Endothelial cell (in vitro differentiated cells): ENCODE measurements at regions not wholly inside any gene's neighbourhood (a gene's known extent, or its start where the extent isn't known, plus 50 kb on each side); places are given as distances from the start of the nearest gene placed in this dataset.
A peak's percentile ranks its signal among the peaks of the same experiment; 100 is the strongest.

Experiments used
- DNase-seq: peaks from one replicate; pipeline ENCODE4 v3.0.0; 2021; ENCODE audit warnings: low spot score
- H3K27ac Mint-ChIP-seq: one replicate; pipeline ENCODE4 v1.8.0; 2021; ENCODE audit warnings: mixed read lengths, inconsistent platforms; ENCODE audit not compliant: unreplicated experiment
- H3K27me3 Mint-ChIP-seq: one replicate; pipeline ENCODE4 v1.8.0; 2021; ENCODE audit warnings: mild to moderate bottlenecking, moderate library complexity, mixed read lengths, inconsistent platforms; ENCODE audit not compliant: unreplicated experiment
- H3K36me3 Mint-ChIP-seq: one replicate; pipeline ENCODE4 v1.8.0; 2021; ENCODE audit warnings: mild to moderate bottlenecking, low read depth, mixed read lengths, inconsistent platforms; ENCODE audit not compliant: unreplicated experiment
- H3K4me1 Mint-ChIP-seq: one replicate; pipeline ENCODE4 v1.8.0; 2021; ENCODE audit warnings: mild to moderate bottlenecking, mixed read lengths, inconsistent platforms; ENCODE audit not compliant: unreplicated experiment
- H3K4me3 Mint-ChIP-seq: one replicate; pipeline ENCODE4 v1.8.0; 2021; ENCODE audit warnings: mild to moderate bottlenecking, mixed read lengths, inconsistent platforms; ENCODE audit not compliant: unreplicated experiment
- H3K9me3 Mint-ChIP-seq: one replicate; pipeline ENCODE4 v1.8.0; 2021; ENCODE audit warnings: mixed read lengths, inconsistent platforms; ENCODE audit not compliant: unreplicated experiment
- TF ChIP-seq, protein P1 (sequence below): fragments of 200-600 bp; sonication (generic); IDR thresholded peaks from one replicate; pipeline ENCODE4 v1.5.0; 2021; ENCODE audit warnings: antibody characterized with exemption; ENCODE audit not compliant: unreplicated experiment

DNA sequence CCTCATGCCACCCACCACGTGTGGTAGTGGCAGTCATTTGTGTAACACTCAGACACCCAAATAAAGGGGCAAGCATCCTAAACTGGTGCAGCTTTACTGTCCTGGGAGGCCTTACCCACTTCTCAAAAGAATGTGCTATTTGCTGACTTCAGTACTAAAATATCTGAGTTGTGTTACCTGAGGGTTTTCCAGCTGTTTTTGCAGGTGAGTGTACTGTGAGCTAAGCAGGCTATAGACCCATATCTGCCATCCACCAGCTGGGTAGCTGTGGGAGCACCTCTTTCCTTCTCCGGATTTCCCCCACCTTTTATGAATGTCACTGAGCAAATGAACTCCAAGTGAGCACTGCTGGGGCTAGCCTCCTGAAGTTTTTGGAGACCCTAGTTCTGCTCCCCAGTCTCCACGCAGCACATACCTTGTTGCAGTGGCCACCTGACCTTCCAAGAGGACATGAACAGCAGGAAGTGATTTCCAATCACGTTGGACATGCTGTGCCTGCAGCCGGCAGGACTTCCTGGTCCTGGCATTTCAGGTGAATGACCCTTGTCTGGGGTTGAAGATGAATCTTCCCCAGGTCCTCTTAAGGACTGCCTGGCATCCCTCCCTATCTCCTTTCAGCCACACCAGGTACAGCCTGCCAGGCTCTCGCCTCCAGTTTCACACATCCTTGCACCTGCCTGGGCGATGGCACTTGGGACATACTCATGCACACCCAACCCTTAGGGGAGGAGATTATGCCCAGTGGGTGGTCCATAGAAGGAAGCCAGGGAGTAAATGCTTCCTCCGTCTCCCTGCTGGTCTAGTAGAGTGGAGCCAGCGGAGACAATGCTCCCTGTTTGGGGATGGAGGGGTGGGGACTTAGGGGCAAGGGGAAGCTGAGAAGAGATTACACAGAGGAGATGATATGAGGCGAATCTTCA, 109.5 kb upstream of the SPATA13 start:
- TF ChIP-seq, protein P1, sequence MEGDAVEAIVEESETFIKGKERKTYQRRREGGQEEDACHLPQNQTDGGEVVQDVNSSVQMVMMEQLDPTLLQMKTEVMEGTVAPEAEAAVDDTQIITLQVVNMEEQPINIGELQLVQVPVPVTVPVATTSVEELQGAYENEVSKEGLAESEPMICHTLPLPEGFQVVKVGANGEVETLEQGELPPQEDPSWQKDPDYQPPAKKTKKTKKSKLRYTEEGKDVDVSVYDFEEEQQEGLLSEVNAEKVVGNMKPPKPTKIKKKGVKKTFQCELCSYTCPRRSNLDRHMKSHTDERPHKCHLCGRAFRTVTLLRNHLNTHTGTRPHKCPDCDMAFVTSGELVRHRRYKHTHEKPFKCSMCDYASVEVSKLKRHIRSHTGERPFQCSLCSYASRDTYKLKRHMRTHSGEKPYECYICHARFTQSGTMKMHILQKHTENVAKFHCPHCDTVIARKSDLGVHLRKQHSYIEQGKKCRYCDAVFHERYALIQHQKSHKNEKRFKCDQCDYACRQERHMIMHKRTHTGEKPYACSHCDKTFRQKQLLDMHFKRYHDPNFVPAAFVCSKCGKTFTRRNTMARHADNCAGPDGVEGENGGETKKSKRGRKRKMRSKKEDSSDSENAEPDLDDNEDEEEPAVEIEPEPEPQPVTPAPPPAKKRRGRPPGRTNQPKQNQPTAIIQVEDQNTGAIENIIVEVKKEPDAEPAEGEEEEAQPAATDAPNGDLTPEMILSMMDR = no peak
- Mint-ChIP-seq H3K4me3 (no peak overlapping the region), H3K4me1 (peaks cover 3% of the 10 kb centered on the region), H3K27me3 (peaks cover 2% of the 10 kb centered on the region), H3K36me3 (peaks cover 3% of the 10 kb centered on the region), H3K9me3 (no peaks in the 10 kb centered on the region), H3K27ac (no peak overlapping the region)
- no peak for DNase-seq

DNA sequence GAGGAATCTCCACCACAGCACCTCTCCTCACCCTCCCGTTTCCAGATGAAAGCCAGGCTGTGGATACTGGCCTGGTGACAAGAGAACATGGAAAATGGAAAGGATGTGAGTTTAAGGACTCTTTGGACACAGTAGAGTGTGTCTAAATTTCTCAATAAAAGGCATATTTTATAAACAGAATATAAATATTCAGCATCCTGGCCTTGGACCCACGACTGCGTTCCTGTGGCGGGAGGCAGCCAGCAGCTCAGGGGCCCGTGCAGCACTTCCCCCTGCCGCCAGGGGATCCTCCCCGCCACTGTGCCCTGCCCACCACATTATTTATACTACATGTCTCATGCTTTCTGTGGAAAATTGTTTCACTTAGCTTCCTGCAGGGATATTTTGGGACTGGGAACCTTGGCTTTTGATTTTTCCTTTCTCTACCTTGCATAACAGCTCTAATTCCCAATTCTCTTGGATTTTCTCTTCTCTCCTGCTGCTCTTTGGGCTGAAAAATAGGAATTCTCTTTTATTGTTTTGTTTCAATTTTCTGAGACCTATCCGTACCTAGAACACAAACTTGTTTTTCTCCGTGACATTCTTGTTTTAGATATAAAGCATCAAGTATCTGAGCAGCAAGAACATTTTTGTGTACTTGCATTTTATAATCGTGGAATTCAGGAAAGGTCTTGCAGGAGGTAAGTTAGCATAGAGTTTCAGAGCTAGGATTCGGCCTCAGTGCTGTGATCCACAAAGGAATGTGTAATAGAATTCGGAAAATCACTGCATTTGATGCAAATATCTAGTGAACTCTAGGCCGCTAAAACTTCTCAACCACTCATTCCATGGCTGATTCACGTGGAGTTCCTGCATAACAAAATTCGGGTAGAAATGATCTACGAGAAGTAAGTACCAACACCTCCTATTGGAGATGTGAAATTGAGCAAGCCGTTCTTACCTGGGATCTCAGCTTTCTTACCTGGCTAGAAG, 107.7 kb upstream of the SPATA13 start:
- TF ChIP-seq, protein P1 = no peak
- Mint-ChIP-seq H3K4me3 (no peak overlapping the region), H3K4me1 (peaks cover 3% of the 10 kb centered on the region), H3K27me3 (no peaks in the 10 kb centered on the region), H3K27ac (no peak overlapping the region), H3K36me3 (no peaks in the 10 kb centered on the region), H3K9me3 (no peaks in the 10 kb centered on the region)
- no peak for DNase-seq

DNA sequence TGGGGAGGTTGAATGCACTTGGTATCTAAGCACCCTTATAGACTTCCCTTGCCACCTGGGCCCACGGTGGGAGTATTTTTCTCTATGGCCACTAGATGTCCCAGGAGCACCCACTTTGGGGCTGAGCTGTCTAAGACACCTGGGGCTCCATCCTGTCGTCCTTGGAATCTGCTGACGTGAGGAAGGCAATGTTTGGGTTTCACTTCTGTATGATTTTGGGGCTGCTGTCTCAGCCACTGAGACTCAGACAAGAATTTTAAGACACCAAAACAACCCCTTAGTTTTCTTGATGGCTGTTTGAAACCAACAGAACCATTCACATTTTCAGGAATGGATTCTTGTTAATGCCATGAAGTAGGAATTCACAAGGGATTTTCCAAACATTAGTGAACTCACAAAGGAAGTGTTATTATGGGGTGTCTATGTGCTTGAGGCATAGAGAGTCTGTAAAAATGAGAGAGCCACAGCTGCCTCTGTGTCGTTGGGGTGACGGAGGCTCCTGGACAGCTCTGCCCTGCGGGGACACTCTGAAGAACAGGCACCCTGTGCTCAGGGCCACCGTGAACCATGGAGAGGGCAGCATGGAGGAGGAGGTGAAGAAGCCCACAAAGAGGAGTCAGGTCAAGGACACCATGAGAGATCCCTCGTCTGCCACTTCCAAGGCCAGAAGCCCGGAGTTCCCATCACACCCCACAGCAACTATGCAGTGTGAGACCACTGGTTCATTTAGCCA, 106.8 kb upstream of the SPATA13 start:
- no peaks in the 10 kb centered on the region for H3K27me3 Mint-ChIP-seq
- peak; percentile 58 for DNase-seq
- no peak overlapping the region for H3K27ac Mint-ChIP-seq
- no peaks in the 10 kb centered on the region for H3K36me3 Mint-ChIP-seq
- H3K4me1 Mint-ChIP-seq = peaks cover 3% of the 10 kb centered on the region
- TF ChIP-seq, protein P1 = peak; percentile 52
- H3K4me3 Mint-ChIP-seq = no peak overlapping the region
- H3K9me3 Mint-ChIP-seq = no peaks in the 10 kb centered on the region

DNA sequence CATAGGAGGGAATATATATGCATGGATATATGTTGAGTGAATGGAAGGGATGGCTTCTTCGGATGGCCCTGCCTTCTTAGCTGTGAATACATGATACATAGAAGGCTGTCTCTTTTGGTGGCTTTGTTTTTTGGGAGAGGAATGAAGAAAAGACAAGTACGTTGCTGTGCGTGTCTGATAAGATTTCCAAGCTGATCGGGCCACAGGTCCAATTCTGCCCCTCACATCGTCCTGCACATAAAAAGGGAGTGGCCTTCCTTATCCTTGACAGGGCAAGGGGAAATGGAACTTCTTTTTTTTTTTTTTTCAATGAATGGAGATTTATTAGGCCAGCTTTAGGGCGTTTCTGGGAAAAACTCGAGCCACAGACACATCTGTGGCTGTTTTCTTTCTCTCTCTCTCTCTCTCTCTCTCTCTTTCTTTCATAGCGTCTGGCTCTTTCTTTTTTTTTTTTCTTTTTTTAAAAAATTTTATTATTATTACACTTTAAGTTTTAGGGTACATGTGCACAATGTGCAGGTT, 103.8 kb upstream of the SPATA13 start:
- no peaks in the 10 kb centered on the region for H3K27me3 Mint-ChIP-seq

More for the DNA sequence above, 103.8 kb upstream of the SPATA13 start:
- Mint-ChIP-seq H3K9me3 (no peaks in the 10 kb centered on the region), H3K36me3 (no peaks in the 10 kb centered on the region), H3K4me1 (peaks cover 13% of the 10 kb centered on the region), H3K4me3 (no peak overlapping the region), H3K27ac (no peak overlapping the region)
- TF ChIP-seq, protein P1 = no peak
- no peak for DNase-seq
